Activated CD4-positive, alpha-beta T cell treated with anti-CD3 and anti-CD28 coated beads, Interleukin-2, Interleukin-4, amounts not matched to agents 100 ng/mL and 50 ng/mL, durations not matched to agents 16 hours and 8 hours (primary cell): ENCODE measurements at regions not wholly inside any gene's neighbourhood (a gene's known extent, or its start where the extent isn't known, plus 50 kb on each side); places are given as distances from the start of the nearest gene placed in this dataset.
"Not testable (repeated sequence)": the region's sequence is repeated elsewhere in the genome, so short reads cannot be mapped to it uniquely, and the experiment has no call there.

Source experiments
- DNase-seq: peaks from one replicate; pipeline ENCODE4 v3.0.0-alpha.2; 2020; ENCODE audit warnings: low spot score

DNA sequence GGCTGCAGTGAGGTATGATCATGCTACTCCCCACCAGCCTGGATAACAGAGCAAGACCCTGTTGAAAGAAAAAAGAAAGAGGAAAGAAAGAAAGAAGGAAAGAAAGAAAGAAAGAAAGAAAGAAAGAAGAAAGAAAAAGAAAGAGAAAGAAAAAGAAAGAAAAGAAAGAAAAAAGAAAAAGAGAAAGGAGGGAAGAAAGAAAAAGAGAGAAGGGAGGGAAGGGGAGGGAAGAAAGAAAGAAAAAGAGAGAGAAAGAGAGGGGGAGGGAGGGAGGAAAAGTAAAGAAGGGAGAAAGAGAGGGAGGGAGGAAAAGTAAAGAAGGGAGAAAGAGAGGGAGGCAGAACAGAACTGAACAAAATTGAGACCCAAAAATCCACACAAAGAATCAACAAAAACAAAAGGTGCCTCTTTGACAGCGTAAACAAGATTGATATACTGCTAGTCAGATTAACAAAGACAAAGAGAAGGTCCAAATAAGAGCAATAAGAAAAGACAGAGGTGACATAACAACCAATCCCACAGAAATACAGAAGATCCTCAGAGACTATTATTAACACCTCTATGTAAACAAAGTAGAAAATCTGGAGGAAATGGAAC lies 293.9 kb upstream of the AMIGO2 start:
- DNase-seq = no peak

DNA sequence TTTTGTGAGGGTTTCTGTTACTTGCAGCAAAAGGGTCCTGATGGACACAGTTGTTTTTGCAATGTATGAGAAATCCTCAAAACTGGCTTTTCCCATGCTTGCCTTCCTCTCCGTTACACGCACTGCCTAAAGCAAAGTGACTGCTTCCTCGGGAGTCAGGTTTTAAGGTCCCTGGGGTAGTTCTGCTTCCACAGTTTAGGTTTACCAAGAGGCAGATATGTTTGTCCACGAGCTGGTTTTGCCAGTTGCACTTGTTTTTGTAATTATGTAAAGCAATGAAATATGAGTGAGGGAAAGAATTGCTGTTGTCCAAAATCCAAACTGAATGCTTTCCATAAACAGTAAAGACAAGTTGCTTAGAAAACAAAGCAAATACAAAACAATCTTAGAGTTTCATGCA lies 290.7 kb upstream of the AMIGO2 start:
- DNase-seq = no peak

DNA sequence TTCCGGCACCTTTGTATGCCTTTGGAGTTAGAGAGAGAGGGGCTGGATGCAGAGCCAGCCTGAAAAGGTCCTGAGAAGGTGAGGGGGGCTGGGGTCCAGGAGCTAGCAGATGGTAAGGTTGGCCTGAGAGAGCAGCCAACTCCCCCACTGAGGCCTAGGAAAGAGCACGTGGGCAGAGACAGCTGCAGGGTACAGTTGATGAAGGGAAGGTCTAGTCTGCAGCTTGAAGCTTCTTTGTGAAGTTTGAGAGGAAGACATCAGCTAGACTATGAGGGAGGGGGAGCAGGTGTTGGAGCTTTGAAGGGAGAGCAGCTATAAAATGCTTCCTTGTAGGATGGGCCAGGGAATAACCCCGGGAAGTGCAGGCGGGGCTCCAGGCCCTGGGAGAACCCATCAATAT lies 289.3 kb upstream of the AMIGO2 start:
- no peak for DNase-seq

DNA sequence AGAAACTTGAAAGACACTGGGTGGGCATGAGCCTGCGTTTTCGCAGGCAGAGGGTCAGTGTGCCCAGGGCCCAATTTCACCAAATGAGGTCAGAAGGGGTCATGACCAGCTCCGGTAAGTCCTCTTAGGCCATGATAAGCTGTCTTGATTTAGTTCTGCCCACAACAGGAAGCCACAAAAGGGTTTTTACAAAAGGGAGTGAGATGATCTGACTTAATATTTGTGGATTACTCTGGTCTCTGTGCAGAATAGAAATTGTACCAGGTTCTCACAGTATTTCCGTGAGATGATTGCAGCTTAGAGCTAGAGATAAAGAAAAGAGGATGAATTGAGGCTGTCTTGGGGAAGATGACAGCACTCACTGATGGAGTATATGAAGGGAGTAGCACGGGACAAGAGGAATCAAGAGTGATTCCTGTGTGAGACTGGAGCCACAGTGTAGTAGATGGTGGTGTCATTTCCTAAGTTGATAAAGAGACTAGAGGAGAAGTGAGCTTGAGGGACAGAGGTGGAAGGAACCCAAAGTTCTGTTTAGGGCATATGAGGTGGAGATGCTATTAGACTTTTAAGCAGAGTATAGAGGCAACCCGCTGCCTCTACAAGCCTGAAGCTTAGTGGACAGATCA lies 288.3 kb upstream of the AMIGO2 start:
- no peak for DNase-seq

DNA sequence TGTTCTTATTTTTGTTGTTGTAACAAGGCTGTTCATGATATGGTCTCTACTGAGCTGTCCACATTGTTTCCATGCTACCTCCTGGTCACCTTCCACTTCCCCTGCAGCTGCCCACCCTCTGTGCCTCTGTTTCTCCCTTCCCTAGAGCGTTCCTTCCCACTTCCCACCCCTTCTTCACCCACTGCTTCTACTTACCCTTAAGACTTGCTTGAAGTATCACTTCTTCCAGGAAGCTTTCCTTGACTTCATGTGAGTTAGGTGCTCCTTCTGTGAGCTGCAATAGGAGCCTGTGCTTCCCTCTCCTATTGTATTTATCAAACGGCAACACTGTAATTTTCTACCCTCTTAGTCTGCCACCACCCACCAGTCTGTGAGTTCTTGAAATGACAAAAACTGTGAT lies 286.8 kb upstream of the AMIGO2 start:
- DNase-seq = no peak

DNA sequence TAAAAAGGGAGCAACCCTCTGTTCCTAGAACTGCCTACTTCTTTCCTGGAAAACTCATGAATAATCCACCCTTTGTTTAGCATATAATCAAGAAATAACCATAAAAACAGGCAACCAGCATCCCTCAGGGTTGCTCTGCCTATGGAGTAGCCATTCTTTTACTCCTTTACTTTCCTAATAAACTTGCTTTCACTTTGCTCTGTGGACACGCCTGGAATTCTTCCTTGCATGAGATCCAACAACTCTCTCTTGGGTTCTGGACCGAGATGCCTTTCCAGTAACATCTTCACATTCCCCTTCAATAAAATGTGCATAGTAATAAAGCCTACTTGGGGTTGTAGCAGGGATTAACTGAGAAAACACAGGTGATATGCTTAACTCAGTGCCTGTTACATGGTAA lies 286.4 kb upstream of the AMIGO2 start:
- no peak for DNase-seq

DNA sequence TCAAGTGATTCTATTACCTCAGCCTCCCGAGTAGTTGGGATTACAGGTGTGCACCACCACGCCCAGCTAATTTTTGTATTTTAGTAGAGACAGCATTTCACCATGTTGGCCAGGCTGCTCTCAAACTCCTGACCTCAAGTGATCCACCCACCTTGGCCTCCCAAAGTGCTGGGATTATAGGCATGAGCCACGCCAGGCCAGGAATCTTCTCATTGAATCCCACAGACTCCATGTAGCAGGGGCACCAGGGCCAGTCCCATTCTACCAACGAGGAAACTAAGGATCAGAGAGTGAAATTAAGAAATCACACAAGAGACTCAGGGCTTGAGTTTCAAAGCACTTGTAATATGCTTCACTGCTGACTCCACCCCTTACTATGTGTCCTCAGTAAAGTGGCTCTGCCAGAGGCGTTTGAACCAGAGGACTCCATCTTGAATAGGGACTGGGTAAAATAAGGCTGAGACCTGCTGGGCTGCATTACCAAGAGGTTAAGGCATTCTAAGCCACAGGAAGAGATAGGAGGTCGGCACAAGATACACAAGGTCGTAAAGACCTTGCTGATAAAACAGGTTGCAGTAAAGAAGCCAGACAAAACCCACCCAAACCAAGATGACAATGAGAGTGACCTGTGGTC lies 285.8 kb upstream of the AMIGO2 start:
- DNase-seq = not testable (repeated sequence)

DNA sequence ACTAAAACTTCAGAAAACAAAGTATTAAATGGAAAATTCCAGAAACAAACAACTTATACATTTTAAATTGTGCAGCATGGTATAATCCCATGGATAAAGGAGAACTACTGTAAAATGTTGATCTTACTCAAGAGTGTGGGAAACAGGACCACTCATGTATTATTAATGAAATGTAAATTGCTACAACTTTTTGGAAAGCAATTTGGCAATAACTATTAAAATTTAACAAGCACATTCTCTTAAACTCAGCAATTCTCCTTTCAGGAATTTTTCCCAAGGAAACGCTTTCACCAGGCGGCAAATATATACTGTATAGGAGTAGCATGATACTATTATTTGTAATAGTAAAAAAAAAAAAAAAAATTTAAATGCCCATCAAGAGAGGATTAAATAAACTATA lies 284.5 kb upstream of the AMIGO2 start:
- no peak for DNase-seq

DNA sequence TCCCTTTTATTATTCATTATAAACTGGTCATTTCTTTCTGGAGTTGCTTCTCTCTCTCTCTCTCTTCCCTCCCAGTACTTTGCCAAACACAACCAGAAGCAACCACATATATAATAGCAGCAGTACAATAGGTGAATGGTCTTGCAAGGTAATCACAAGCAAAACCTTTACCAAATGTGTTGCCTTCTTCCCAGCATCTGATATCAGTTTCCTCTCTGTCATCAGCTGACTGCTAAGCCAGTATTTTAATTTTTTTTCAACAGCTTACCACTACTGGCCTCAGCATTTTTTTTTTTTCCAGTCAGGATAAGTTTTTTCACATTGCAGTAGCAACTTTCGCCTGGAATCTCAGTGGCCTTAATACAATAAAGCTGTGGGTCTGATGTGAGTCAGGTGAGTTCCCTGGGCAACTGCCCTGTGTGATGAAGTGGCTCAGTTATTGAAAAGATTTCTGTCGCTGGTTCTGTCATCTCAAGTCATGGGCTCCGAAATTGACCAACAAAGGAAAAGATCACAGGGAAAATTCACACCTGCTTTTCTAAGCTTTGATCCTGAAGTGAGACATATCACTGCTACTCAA lies 282.5 kb upstream of the AMIGO2 start:
- peak; percentile 30 for DNase-seq

DNA sequence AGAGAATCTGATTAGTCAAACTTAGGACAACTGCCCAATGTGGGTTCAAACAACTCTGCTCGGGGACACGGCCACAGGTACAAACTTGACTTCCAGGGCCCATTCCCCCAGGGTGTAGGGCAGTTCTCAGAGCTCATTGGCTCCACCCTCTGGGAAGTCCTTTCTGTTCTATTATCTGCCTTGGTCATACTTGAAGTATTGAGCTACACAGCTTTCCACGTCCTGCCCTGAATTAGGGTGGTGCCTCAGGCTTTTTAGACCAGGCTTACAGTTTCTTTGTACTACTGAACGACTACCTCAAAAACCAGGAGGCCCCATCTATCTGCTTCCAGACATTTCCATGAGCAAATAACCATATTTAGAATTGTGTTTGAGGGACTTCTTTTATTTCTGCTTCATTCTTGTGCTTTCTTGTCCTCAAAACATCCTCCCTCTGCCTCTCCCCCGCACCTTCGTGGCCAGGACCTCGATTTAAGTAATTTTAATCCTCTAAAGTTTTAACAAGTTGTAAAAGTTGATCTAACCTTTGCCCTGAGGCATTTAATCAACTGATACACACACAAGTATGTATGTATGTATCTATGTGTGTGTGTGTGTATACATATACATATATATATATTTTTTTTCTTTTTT lies 281.7 kb upstream of the AMIGO2 start:
- peak; percentile 78 for DNase-seq

DNA sequence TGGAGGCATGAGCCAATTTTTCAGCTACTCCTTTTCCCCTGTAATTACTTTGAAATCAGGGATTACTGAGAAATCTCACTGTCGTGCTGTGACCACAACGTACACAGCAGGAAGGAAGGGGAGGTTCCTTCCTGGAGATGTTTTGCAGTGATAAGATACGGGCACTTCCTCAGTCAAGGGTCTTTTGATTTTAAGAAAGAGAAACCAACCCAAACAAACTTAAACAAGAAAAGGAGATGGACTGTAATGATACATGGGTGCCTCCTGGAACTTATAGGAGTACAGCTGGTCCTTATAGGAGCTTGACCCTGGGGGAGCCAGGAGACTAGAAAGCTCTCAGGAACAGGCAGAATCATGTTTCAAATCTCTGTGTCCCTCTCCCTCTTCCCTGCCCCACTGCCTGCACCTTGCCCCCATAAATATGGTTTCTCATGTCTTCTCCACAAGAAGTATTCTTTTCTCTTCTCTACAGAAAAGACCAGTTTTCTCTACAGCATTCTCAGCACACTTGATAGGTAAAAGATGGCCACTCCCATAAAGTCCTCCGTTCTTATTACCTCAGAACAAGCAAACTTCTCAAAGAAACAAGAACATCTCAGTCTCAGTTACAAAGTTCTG lies 281.1 kb upstream of the AMIGO2 start:
- DNase-seq = peak; percentile 75

DNA sequence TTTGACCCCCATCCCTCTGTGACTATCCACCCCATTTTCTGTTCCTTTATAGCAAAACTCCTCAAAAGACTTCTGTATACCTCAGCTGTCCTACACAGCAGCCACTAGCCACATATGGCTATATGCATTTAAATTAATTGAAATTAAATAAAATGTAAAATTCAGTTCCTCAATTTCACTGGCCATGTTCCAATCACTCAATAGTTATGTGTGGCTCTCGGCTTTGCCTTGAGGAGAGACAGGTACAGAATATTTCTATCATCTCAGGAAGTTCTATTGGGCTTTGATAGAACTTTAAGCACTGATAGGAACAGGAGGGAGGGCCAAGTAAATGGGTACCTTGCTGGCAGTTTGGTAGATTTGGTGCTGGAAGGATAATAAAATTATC lies 280.3 kb upstream of the AMIGO2 start:
- DNase-seq = no peak

DNA sequence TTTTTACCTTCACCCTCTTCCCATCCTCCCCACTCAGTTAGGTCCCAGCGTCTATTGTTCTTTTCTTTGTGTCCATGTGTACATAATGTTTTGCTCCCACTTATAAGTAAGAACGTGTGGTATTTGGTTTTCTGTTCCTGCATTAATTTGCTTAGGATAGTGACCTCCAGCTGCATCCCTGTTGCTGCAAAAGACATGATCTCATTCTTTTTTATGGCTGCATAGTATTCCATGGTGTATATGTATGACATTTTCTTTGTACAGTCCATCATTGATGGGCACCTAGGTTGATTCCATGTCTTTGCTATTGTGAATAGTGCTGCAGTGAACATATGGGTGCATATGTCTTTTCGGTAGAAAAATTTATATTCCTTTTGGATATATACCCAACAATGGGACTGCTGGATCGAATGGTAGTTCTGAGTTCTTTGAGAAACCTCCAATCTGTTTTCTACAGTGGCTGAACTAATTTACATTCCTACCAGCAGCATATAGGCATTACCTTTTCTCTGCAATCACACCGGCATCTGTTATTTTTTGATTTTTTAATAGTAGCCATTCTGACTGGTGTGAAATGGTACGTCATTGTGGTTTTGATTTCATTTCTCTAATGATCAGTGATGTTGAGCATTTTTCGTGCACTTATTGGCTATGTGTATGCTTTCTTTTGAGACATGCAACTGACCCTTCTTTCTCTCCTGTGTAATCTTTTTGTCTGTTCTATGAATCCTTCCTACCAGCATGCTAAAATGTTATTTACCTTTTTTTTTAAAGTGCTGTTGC lies 279.7 kb upstream of the AMIGO2 start:
- no peak for DNase-seq

DNA sequence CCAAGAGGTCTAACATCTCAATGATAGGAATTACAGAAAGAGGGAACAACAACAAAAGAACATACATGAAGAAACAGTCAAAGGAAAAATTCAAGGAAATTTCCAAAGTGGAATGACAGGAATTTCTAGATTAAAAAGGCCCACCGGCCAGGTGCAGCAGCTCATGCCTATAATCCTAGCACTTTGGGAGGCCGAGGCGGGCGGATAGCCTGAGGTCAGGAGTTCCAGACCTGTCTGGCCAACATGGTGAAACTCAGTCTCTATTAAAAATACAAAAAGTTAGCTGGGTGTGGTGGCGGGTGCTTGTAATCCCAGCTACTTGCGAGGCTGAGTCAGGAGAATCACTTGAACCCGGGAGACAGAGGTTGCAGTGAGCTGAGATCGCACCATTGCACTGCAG lies 277.2 kb upstream of the AMIGO2 start:
- not testable (repeated sequence) for DNase-seq

DNA sequence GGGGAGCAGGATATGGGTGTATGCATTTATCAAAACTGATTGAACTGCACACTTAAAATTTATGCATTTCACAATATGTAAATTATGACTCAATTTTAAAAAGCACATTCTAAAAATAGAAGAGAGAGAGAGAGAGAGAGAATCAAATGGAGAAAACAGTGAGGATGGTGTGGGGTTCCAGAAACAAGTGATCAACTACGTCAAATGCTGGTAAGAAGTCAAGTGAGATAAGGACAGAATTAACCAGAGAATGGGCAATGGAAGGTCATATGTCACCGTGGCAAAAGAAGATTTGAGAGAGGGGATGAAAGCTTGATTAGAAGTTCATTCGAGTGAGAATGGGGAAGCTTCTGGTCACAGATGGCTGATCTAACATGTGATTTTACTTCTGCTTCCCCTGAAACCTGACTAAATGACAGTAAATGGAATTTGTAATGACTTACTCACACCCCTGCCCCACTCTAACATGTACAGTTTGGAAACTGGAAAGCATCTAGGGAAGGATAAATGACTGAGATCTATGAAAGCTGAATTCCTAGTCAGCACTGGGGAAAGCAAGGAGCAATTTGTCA lies 276.5 kb upstream of the AMIGO2 start:
- peak; percentile 72 for DNase-seq

DNA sequence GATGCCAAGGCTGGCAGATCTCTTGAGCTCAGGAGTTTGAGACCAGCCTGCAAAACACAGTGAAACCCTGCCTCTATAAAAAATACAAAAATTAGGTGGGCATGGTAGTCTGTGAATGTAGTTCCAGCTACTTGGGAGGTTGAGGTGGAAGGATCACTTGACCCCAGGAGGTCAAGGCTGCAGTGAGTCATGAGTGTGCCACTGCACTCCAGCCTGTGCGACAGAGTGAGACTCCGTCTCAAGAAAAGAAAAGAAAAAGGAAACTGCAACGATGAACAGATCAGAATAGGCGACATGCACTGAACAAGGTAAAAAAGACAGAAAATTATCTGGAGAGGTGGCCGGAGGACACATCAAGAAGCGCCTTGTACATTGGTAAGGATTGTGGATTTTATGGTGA lies 273.7 kb upstream of the AMIGO2 start:
- DNase-seq = no peak

DNA sequence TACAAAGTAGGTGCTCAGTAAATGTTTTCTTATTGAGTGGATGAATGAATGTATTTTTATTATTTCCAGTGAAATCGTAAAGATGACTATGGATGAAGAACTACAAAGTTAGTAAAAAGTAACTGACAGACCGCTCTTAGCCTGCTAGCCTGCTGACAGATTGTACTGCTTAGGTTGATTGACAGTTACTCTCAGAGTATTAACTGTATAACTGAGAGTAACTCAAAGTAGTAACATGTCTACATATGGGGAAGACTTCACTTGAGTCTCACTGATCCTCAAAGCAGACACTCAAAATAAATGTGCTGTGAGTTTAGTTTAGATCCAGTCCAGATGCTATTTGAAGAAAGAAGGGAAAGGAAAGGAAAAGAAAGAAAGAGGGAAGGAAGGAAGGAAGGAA lies 272.3 kb upstream of the AMIGO2 start:
- DNase-seq = no peak

DNA sequence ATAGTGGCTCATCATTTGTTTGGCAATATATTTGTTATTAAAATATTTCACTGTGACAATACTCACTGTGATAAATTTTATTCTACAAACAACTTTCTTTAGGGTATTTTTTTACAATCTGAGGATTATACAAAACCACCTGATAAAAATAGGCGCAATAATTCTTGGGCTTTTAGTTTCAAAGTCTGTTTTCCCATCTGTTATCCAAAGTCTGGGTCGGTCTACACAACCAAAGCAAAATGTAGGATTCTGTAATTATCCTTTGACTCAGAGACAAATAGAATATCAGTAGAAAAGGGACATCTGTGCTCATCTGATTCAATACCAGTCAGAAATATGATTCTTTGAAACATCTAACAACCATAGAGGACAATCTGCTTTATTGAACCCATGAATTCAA lies 271.8 kb upstream of the AMIGO2 start:
- no peak for DNase-seq

DNA sequence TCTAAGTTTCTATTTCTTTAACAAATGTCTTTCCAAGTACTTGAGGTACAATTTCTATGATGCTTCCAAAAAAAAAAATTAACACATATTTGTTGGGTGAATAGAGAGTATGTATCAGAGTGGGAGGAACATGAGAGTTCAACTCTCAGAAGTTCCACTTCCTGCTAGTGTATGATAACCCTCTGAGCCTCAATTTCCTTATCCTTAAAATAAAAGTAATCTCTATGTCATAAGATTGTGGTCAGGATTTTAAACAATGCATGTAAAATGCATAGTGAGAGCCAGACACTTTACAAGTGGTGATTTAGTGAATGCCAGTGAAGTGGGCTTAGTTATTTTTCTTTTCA lies 270.3 kb upstream of the AMIGO2 start:
- no peak for DNase-seq

DNA sequence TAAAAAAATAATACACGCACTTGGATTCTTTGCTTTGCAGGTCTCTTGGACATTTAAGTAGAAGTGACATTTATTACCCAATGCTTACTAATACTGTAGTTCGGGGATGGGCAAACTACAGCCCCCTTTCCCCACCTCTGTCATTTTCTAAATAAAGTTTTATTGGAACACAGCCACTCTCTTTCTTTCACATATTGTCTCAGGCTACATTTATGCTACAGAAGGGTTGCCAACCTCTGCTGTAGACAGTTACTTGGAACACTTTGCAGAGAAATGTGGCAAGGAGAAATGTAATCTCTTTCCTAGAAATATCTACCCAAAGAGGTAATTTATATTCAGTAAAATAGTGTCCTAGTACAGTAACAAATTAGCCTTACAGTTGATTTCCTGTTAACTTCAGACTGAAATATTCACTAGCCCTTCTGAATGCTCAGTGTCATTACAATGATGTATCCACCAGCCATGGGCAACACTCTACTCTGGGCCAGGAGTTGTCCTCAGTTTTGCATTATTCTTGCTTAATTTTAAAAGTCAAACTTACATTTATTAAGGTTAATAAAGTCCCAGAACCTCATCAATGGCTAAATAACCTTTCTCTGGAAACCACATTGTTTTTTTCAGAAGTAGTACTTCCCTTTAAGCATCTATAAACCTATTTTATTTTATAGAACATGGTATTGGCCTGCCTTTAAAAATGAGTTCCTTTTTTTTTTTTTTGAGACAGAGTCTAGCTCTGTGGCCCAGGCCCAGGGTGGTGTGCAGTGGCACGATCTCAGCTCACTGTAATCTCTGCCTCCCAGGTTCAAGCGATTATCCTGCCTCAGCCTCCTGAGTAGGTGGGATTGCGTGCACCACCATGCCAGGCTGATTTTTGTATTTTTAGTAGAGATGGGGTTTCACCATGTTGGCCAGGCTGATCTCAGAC lies 269.6 kb upstream of the AMIGO2 start:
- no peak for DNase-seq
